DND-41 (cell line): ENCODE measurements at regions not wholly inside any gene's neighbourhood (a gene's known extent, or its start where the extent isn't known, plus 50 kb on each side); places are given as distances from the start of the nearest gene placed in this dataset.
"Not testable (repeated sequence)": the region's sequence is repeated elsewhere in the genome, so short reads cannot be mapped to it uniquely, and the experiment has no call there.

ENCODE experiments used
- ATAC-seq: fragments of 200-7000 bp; cut with Tn5 transposase; 3 replicates; pipeline ENCODE4 v1.9.1; 2021; ENCODE audit warnings: low read depth; ENCODE audit not compliant: insufficient read depth
- DNase-seq: peaks from one replicate; pipeline ENCODE4 v3.0.0-alpha.2; 2020
- H2AFZ ChIP-seq: 2 replicates; pipeline ENCODE4 v1.6.0; 2012; ENCODE audit warnings: low read depth, low read length
- H3K27ac ChIP-seq: 2 replicates; pipeline ENCODE4 v1.5.1; 2012; ENCODE audit warnings: low read length, inconsistent platforms
- H3K27me3 ChIP-seq: fragments of 200-600 bp; sonication (generic); 2 replicates; pipeline ENCODE4 v1.6.0; 2012; ENCODE audit warnings: low read length, mild to moderate bottlenecking, inconsistent platforms; ENCODE audit not compliant: insufficient read depth, poor library complexity
- H3K36me3 ChIP-seq: 2 replicates; pipeline ENCODE4 v1.5.1; 2012; ENCODE audit warnings: low read length, inconsistent platforms; ENCODE audit not compliant: insufficient read depth
- H3K4me1 ChIP-seq: 2 replicates; pipeline ENCODE4 v1.5.1; 2012; ENCODE audit warnings: mild to moderate bottlenecking, low read length; ENCODE audit not compliant: insufficient read depth
- H3K4me2 ChIP-seq: 2 replicates; pipeline ENCODE4 v1.6.0; 2012; ENCODE audit warnings: mild to moderate bottlenecking, moderate library complexity, low read length, inconsistent platforms; ENCODE audit not compliant: insufficient read depth
- H3K4me3 ChIP-seq, 2 experiments: fragments of 200-600 bp in 1 of 2; shearing (Covaris generic) in 1 of 2; 2 replicates each; pipeline ENCODE4 v1.5.1; 2012 to 2016; ENCODE audit warnings: inconsistent platforms in 2 of 2, low read length in 2 of 2, mild to moderate bottlenecking in 2 of 2, low read depth in 1 of 2, moderate library complexity in 1 of 2
- H3K79me2 ChIP-seq: 2 replicates; pipeline ENCODE4 v1.6.0; 2012; ENCODE audit warnings: low read length, inconsistent platforms; ENCODE audit not compliant: insufficient read depth
- H3K9ac ChIP-seq: 2 replicates; pipeline ENCODE4 v1.6.0; 2012; ENCODE audit warnings: low read depth, mild to moderate bottlenecking, inconsistent platforms, low read length, moderate library complexity
- H3K9me3 ChIP-seq: 2 replicates; pipeline ENCODE4 v1.5.1; 2012; ENCODE audit warnings: low read length, moderate library complexity, mild to moderate bottlenecking, inconsistent platforms; ENCODE audit not compliant: insufficient read depth, severe bottlenecking
- H4K20me1 ChIP-seq: 2 replicates; pipeline ENCODE4 v1.6.0; 2012; ENCODE audit warnings: low read length; ENCODE audit not compliant: insufficient read depth
- CTCF ChIP-seq: IDR thresholded peaks from 2 replicates; pipeline ENCODE4 v1.5.1; 2012; ENCODE audit warnings: borderline replicate concordance, low read length, moderate library complexity, mild to moderate bottlenecking; ENCODE audit not compliant: poor library complexity, severe bottlenecking; ENCODE audit errors: extremely low read depth
- EZH2 ChIP-seq: IDR thresholded peaks from 3 replicates; pipeline ENCODE4 v1.6.1; 2012; ENCODE audit warnings: borderline replicate concordance, low read depth, mild to moderate bottlenecking, moderate library complexity, low read length, inconsistent platforms; ENCODE audit not compliant: severe bottlenecking

- no peaks in the 10 kb centered on the region for H3K36me3 ChIP-seq
- TF ChIP-seq CTCF, result no peak
- no peak for TF ChIP-seq EZH2
- no peaks in the 10 kb centered on the region for H3K79me2 ChIP-seq
- H3K9me3 ChIP-seq, result no peaks in the 10 kb centered on the region
- H2AFZ ChIP-seq, result no peak overlapping the region
- H3K27me3 ChIP-seq, result no peaks in the 10 kb centered on the region
- no peaks in the 10 kb centered on the region for H4K20me1 ChIP-seq
- no peak overlapping the region for H3K9ac ChIP-seq
- no peak for ATAC-seq
- DNase-seq, result no peak
- no peak overlapping the region for H3K4me3 ChIP-seq
- H3K4me1 ChIP-seq, result no peaks in the 10 kb centered on the region
- H3K4me2 ChIP-seq, result no peak overlapping the region
- no peak overlapping the region for H3K27ac ChIP-seq
These were observed 133.0 kb downstream of the LCA5 start for GRCh38 chr6:79404261-79404660.

DNA sequence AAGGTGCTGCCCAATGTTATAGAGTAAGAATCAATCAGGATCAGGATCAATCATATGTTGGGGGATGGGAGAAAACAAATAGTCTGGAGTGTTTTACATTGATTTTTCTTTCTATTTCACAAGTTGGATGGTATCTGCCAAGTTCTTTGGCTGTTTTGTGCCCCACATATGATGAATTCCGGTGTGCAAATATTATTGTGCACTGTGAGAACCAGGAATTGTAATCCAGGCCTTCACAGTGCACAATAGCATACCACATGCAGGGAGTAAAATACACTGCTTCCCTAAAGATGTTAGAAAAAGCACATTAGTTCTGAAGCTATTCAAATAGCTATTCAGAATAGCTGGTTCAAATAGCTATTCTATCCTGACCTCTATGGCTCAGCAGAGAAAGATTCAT, 133.7 kb downstream of the LCA5 start:
- TF ChIP-seq CTCF, result no peak
- no peak for TF ChIP-seq EZH2
- Histone ChIP-seq H3K79me2 (no peaks in the 10 kb centered on the region), H3K27me3 (no peaks in the 10 kb centered on the region), H4K20me1 (no peaks in the 10 kb centered on the region), H3K9me3 (no peaks in the 10 kb centered on the region), H3K36me3 (no peaks in the 10 kb centered on the region), H3K9ac (no peak overlapping the region), H2AFZ (no peak overlapping the region), H3K4me2 (no peak overlapping the region), H3K4me1 (no peaks in the 10 kb centered on the region), H3K4me3 (no peak overlapping the region), H3K27ac (no peak overlapping the region)
- DNase-seq (no peak), ATAC-seq (no peak)

GRCh38 chr6:79403086-79403485, 134.1 kb downstream of the LCA5 start:
- Histone ChIP-seq H3K79me2 (no peaks in the 10 kb centered on the region), H3K4me2 (no peak overlapping the region), H3K4me1 (no peaks in the 10 kb centered on the region), H2AFZ (no peak overlapping the region), H4K20me1 (no peaks in the 10 kb centered on the region), H3K27me3 (no peaks in the 10 kb centered on the region), H3K9me3 (no peaks in the 10 kb centered on the region), H3K36me3 (no peaks in the 10 kb centered on the region), H3K4me3 (no peak overlapping the region), H3K27ac (no peak overlapping the region), H3K9ac (no peak overlapping the region)
- DNase-seq (no peak), ATAC-seq (no peak)
- TF ChIP-seq EZH2 (no peak), CTCF (no peak)

DNA sequence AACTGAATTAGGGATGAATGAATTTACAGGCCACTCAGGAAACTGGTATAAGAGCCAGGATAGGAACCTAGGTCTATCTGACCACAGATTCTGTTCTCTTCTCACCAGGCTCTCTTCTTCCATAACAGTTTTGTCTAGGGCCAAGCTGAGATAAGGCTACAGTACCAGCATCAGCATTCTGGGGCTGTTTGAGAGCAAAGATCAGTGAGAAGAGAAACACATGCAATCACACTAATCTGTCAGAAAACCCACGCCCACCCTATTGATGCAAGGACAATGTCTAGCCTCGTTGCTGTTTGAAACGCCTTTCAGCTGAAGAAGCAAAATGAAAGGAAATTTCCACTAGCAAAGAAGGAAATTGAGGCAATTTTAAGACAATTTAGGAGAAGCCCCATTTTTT, 137.7 kb downstream of the LCA5 start:
- no peak overlapping the region for H3K4me2 ChIP-seq
- no peak overlapping the region for H2AFZ ChIP-seq
- no peaks in the 10 kb centered on the region for H3K27me3 ChIP-seq
- H3K4me1 ChIP-seq, result no peaks in the 10 kb centered on the region
- no peaks in the 10 kb centered on the region for H3K9me3 ChIP-seq
- ATAC-seq, result no peak
- H3K4me3 ChIP-seq, result no peak overlapping the region
- no peaks in the 10 kb centered on the region for H3K79me2 ChIP-seq
- H4K20me1 ChIP-seq, result no peaks in the 10 kb centered on the region
- H3K36me3 ChIP-seq, result no peaks in the 10 kb centered on the region
- TF ChIP-seq EZH2 (no peak), CTCF (no peak)
- no peak for DNase-seq
- H3K9ac ChIP-seq, result no peak overlapping the region
- H3K27ac ChIP-seq, result no peak overlapping the region

- not testable (repeated sequence) for H3K4me3 ChIP-seq, H3K79me2 ChIP-seq, H3K36me3 ChIP-seq, H3K4me2 ChIP-seq, DNase-seq, H3K27ac ChIP-seq, H2AFZ ChIP-seq, H4K20me1 ChIP-seq, H3K27me3 ChIP-seq, H3K4me1 ChIP-seq, ATAC-seq, H3K9ac ChIP-seq, H3K9me3 ChIP-seq
These were observed 138.6 kb downstream of the LCA5 start for GRCh38 chr6:79398617-79399016.
